ENCODE measurements at regions not wholly inside any gene's neighbourhood (a gene's known extent, or its start where the extent isn't known, plus 50 kb on each side); places are given as distances from the start of the nearest gene placed in this dataset.

DNA sequence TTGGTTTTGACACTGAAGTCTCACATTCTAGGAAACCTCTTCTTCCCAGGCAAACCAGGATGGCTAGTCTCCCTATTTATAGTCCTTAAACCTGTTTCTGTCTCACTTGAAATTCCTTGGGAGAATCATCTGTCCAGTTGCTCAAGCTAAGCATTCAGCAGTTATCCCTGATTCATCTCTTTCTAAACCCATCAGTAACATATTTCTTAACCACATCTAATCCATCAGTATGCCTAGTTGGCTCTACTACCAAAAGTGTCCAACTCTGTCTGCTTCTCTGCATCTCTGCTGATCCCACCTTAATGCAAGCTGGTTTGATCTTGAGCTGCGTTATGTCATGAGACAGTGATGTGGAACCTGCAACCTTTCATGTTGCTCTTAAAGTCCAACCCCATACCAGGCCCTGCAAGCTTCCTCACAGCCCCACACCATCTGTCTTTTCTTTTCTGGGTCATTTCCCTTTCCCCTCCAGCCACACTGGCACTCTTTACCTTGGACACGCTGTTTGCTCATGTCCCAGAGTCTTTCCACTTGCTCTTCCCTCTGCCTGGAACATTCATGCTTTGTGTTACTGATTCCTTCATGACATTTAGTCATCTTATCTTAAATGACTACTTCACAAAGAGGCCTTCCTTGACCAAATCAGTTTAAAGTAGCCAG lies 380.8 kb upstream of the RGS6 start:
- TF ChIP-seq, protein P1, sequence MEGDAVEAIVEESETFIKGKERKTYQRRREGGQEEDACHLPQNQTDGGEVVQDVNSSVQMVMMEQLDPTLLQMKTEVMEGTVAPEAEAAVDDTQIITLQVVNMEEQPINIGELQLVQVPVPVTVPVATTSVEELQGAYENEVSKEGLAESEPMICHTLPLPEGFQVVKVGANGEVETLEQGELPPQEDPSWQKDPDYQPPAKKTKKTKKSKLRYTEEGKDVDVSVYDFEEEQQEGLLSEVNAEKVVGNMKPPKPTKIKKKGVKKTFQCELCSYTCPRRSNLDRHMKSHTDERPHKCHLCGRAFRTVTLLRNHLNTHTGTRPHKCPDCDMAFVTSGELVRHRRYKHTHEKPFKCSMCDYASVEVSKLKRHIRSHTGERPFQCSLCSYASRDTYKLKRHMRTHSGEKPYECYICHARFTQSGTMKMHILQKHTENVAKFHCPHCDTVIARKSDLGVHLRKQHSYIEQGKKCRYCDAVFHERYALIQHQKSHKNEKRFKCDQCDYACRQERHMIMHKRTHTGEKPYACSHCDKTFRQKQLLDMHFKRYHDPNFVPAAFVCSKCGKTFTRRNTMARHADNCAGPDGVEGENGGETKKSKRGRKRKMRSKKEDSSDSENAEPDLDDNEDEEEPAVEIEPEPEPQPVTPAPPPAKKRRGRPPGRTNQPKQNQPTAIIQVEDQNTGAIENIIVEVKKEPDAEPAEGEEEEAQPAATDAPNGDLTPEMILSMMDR (conservative IDR thresholded peaks at IDR 0.05; ENCODE audit: low read depth in 2 of 2) = no peak
- TF ChIP-seq, protein P2, sequence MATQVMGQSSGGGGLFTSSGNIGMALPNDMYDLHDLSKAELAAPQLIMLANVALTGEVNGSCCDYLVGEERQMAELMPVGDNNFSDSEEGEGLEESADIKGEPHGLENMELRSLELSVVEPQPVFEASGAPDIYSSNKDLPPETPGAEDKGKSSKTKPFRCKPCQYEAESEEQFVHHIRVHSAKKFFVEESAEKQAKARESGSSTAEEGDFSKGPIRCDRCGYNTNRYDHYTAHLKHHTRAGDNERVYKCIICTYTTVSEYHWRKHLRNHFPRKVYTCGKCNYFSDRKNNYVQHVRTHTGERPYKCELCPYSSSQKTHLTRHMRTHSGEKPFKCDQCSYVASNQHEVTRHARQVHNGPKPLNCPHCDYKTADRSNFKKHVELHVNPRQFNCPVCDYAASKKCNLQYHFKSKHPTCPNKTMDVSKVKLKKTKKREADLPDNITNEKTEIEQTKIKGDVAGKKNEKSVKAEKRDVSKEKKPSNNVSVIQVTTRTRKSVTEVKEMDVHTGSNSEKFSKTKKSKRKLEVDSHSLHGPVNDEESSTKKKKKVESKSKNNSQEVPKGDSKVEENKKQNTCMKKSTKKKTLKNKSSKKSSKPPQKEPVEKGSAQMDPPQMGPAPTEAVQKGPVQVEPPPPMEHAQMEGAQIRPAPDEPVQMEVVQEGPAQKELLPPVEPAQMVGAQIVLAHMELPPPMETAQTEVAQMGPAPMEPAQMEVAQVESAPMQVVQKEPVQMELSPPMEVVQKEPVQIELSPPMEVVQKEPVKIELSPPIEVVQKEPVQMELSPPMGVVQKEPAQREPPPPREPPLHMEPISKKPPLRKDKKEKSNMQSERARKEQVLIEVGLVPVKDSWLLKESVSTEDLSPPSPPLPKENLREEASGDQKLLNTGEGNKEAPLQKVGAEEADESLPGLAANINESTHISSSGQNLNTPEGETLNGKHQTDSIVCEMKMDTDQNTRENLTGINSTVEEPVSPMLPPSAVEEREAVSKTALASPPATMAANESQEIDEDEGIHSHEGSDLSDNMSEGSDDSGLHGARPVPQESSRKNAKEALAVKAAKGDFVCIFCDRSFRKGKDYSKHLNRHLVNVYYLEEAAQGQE (IDR thresholded peaks at IDR 0.05; ENCODE audit: unreplicated experiment) = no peak
- TF ChIP-seq NANOG (IDR thresholded peaks at IDR 0.05; ENCODE audit: borderline replicate concordance) (no peak), EZH2phosphoT487 (IDR thresholded peaks at IDR 0.05; ENCODE audit: unreplicated experiment) (no peak), STAT1 (IDR thresholded peaks at IDR 0.05; ENCODE audit: unreplicated experiment) (no peak), EZH2 (IDR thresholded peaks at IDR 0.05; ENCODE audit: low read depth, unreplicated experiment) (no peak)

All from GM23338 (cell line).